ENCODE measurements at regions not wholly inside any gene's neighbourhood (a gene's known extent, or its start where the extent isn't known, plus 50 kb on each side); places are given as distances from the start of the nearest gene placed in this dataset.

GRCh38 chr10:8336629-8337331 lies 282.3 kb downstream of the GATA3 start:
- TF ChIP-seq GATA3 (IDR thresholded peaks at IDR 0.05; ENCODE audit: low read depth, low read length) (no peak), GATA2 (IDR thresholded peaks at IDR 0.05; ENCODE audit: low read depth, low read length) (no peak)

Data from SH-SY5Y (cell line).